IMR-90 (cell line): ENCODE measurements at regions not wholly inside any gene's neighbourhood (a gene's known extent, or its start where the extent isn't known, plus 50 kb on each side); places are given as distances from the start of the nearest gene placed in this dataset.

ENCODE experiments used
- ATAC-seq: fragments of 200-7000 bp; cut with Tn5 transposase; 2 replicates; pipeline ENCODE4 v1.9.1; 2020; ENCODE audit warnings: low read depth, mild to moderate bottlenecking, moderate library complexity
- BruUV-seq: library from RNA; stranded (reverse); fragments of 400-500 nt; replicated peaks from 2 replicates; lab custom pipeline; 2021; lab: Mats Ljungman, UMichigan
- CTCF ChIA-PET: fragments of 300-600 bp; formaldehyde crosslinking; extraction: SDS; loops from one replicate; lab custom pipeline; 2021; ENCODE audit warnings: antibody characterized with exemption; lab: Yijun Ruan, JAX
- POLR2A ChIA-PET: fragments of 300-600 bp; sonication (Branson Sonifier 250); formaldehyde crosslinking; loops from one replicate; lab custom pipeline; 2022; ENCODE audit warnings: antibody characterized with exemption; ENCODE audit not compliant: unreplicated experiment; lab: Charles Lee
- DNase-seq: peaks from one replicate; pipeline ENCODE4 v3.0.0; 2013
- H2AFZ ChIP-seq: replicated peaks from 2 replicates; pipeline ENCODE3; 2013; ENCODE audit warnings: low read length, mild to moderate bottlenecking; ENCODE audit not compliant: poor library complexity
- H2AK5ac ChIP-seq: 2 replicates; pipeline ENCODE4 v1.6.1; 2013; ENCODE audit warnings: low read depth, low read length, inconsistent platforms
- H2AK9ac ChIP-seq: replicated peaks from 2 replicates; pipeline ENCODE3; 2013; ENCODE audit warnings: mild to moderate bottlenecking, low read depth, low read length, moderate library complexity; ENCODE audit not compliant: poor library complexity
- H2BK120ac ChIP-seq: 2 replicates; pipeline ENCODE4 v1.6.1; 2013; ENCODE audit warnings: low read depth, low read length, inconsistent platforms
- H2BK15ac ChIP-seq: 3 replicates; pipeline ENCODE4 v1.6.1; 2013; ENCODE audit warnings: low read depth, low read length, inconsistent platforms
- H2BK20ac ChIP-seq: 2 replicates; pipeline ENCODE4 v1.6.1; 2013; ENCODE audit warnings: low read depth, mild to moderate bottlenecking, inconsistent platforms, low read length, moderate library complexity
- H2BK5ac ChIP-seq: 2 replicates; pipeline ENCODE4 v1.6.1; 2013; ENCODE audit warnings: mild to moderate bottlenecking, low read depth, low read length, inconsistent platforms; ENCODE audit not compliant: poor library complexity, severe bottlenecking
- H3K14ac ChIP-seq: replicated peaks from 2 replicates; pipeline ENCODE4 v1.6.1; 2013; ENCODE audit warnings: low read depth, low read length, inconsistent platforms
- H3K18ac ChIP-seq: 2 replicates; pipeline ENCODE4 v1.6.1; 2013; ENCODE audit warnings: low read depth, low read length, control low read depth
- H3K23ac ChIP-seq: 2 replicates; pipeline ENCODE4 v1.6.1; 2013; ENCODE audit warnings: low read depth, low read length, inconsistent platforms
- H3K27ac ChIP-seq: 2 replicates; pipeline ENCODE4 v1.5.1; 2013; ENCODE audit warnings: mild to moderate bottlenecking, control low read depth, low read length; ENCODE audit not compliant: insufficient read depth
- H3K27me3 ChIP-seq: 2 replicates; pipeline ENCODE4 v1.6.1; 2013; ENCODE audit warnings: low read length; ENCODE audit not compliant: control insufficient read depth, insufficient read depth
- H3K36me3 ChIP-seq: 2 replicates; pipeline ENCODE4 v1.6.1; 2013; ENCODE audit warnings: low read length, mixed read lengths; ENCODE audit not compliant: control insufficient read depth, insufficient read depth
- H3K4ac ChIP-seq: 2 replicates; pipeline ENCODE4 v1.6.1; 2013; ENCODE audit warnings: low read depth, low read length, inconsistent platforms
- H3K4me1 ChIP-seq: 2 replicates; pipeline ENCODE4 v1.6.1; 2013; ENCODE audit warnings: low read length, mixed read lengths; ENCODE audit not compliant: control insufficient read depth, insufficient read depth
- H3K4me2 ChIP-seq: 2 replicates; pipeline ENCODE4 v1.6.1; 2013; ENCODE audit warnings: low read depth, mild to moderate bottlenecking, control low read depth, low read length, moderate library complexity
- H3K4me3 ChIP-seq: 2 replicates; pipeline ENCODE4 v1.5.1; 2013; ENCODE audit warnings: low read depth, mild to moderate bottlenecking, control low read depth, low read length, moderate library complexity; ENCODE audit not compliant: insufficient read depth
- H3K56ac ChIP-seq: 2 replicates; pipeline ENCODE4 v1.6.1; 2013; ENCODE audit warnings: low read length, inconsistent platforms; ENCODE audit not compliant: insufficient read depth; ENCODE audit errors: extremely low read depth
- H3K79me1 ChIP-seq, 2 experiments: 2 replicates each; pipeline ENCODE4 v1.6.1; 2013; ENCODE audit warnings: low read length in 2 of 2, inconsistent platforms in 1 of 2, low read depth in 1 of 2
- H3K9ac ChIP-seq: 2 replicates; pipeline ENCODE4 v1.6.1; 2013; ENCODE audit warnings: low read depth, low read length, control low read depth
- H3K9me1 ChIP-seq: 2 replicates; pipeline ENCODE4 v1.6.1; 2013; ENCODE audit warnings: low read length, inconsistent platforms; ENCODE audit not compliant: insufficient read depth
- H3K9me3 ChIP-seq: 2 replicates; pipeline ENCODE4 v1.6.1; 2013; ENCODE audit warnings: low read length; ENCODE audit not compliant: control insufficient read depth, insufficient read depth
- H4K20me1 ChIP-seq: 2 replicates; pipeline ENCODE4 v1.6.1; 2013; ENCODE audit warnings: low read length, inconsistent platforms; ENCODE audit not compliant: insufficient read depth
- H4K5ac ChIP-seq: 2 replicates; pipeline ENCODE4 v1.6.1; 2013; ENCODE audit warnings: mild to moderate bottlenecking, low read depth, low read length, control low read depth
- H4K8ac ChIP-seq, 2 experiments: 2 replicates each; pipeline ENCODE4 v1.6.1; 2013; ENCODE audit warnings: low read depth in 2 of 2, low read length in 2 of 2, control low read depth in 1 of 2, inconsistent platforms in 1 of 2
- H4K91ac ChIP-seq: 2 replicates; pipeline ENCODE4 v1.6.1; 2013; ENCODE audit warnings: low read depth, low read length, inconsistent platforms; ENCODE audit not compliant: insufficient read depth
- BHLHE40 ChIP-seq: fragments of 150-350 bp; IDR thresholded peaks from 2 replicates; pipeline ENCODE4 v1.6.1; 2016; ENCODE audit warnings: mild to moderate bottlenecking, low read depth, low read length
- CEBPB ChIP-seq: IDR thresholded peaks from 2 replicates; pipeline ENCODE4 v1.6.1; 2012; ENCODE audit warnings: low read depth, low read length, improper control_type of control experiment
- CHD1 ChIP-seq: IDR thresholded peaks from 2 replicates; pipeline ENCODE4 v1.6.1; 2012; ENCODE audit warnings: low read depth, low read length, improper control_type of control experiment
- CTCF ChIP-seq: conservative IDR thresholded peaks from 2 replicates; pipeline ENCODE4 v1.5.1; 2012; ENCODE audit warnings: mild to moderate bottlenecking, low read depth, low read length, improper control_type of control experiment
- ELK1 ChIP-seq: fragments of 150-350 bp; IDR thresholded peaks from 2 replicates; pipeline ENCODE4 v1.6.1; 2016; ENCODE audit warnings: low read depth, mild to moderate bottlenecking, low read length, moderate library complexity, borderline replicate concordance
- FOS ChIP-seq: fragments of 150-350 bp; IDR thresholded peaks from 2 replicates; pipeline ENCODE4 v1.6.1; 2016; ENCODE audit warnings: low read depth, low read length
- MAFK ChIP-seq: IDR thresholded peaks from 2 replicates; pipeline ENCODE4 v1.6.1; 2012; ENCODE audit warnings: low read depth, low read length, improper control_type of control experiment
- MAZ ChIP-seq: IDR thresholded peaks from 2 replicates; pipeline ENCODE4 v1.6.1; 2012; ENCODE audit warnings: low read depth, mild to moderate bottlenecking, low read length, improper control_type of control experiment, moderate library complexity, borderline replicate concordance
- MXI1 ChIP-seq: IDR thresholded peaks from 2 replicates; pipeline ENCODE4 v1.6.1; 2012; ENCODE audit warnings: low read depth, mild to moderate bottlenecking, low read length, moderate library complexity, borderline replicate concordance
- NFE2L2 ChIP-seq: fragments of 150-350 bp; IDR thresholded peaks from 2 replicates; pipeline ENCODE4 v1.6.1; 2016; ENCODE audit warnings: low read depth, mild to moderate bottlenecking, low read length
- POLR2A ChIP-seq: IDR thresholded peaks from 2 replicates; pipeline ENCODE4 v1.6.1; 2012; ENCODE audit warnings: mild to moderate bottlenecking, low read depth, low read length
- RAD21 ChIP-seq: IDR thresholded peaks from 2 replicates; pipeline ENCODE4 v1.6.1; 2012; ENCODE audit warnings: low read length, improper control_type of control experiment
- RCOR1 ChIP-seq: IDR thresholded peaks from 2 replicates; pipeline ENCODE4 v1.6.1; 2012; ENCODE audit warnings: mild to moderate bottlenecking, low read length, improper control_type of control experiment; ENCODE audit not compliant: insufficient replicate concordance
- RFX5 ChIP-seq: IDR thresholded peaks from 2 replicates; pipeline ENCODE4 v1.8.0; 2012; ENCODE audit warnings: low read depth, mild to moderate bottlenecking, low read length, moderate library complexity
- SMC3 ChIP-seq: fragments of 150-350 bp; IDR thresholded peaks from 2 replicates; pipeline ENCODE4 v1.6.1; 2016; ENCODE audit warnings: low read depth, mild to moderate bottlenecking, antibody characterized with exemption, low read length, moderate library complexity
- WGBS, 2 experiments: methylation state at CpG; one replicate each; pipeline versions ENCODE4 v1.1.5 to v1.1.7; 2013; ENCODE audit warnings: missing lambda C conversion rate in 2 of 2; ENCODE audit not compliant: insufficient read length in 1 of 2; ENCODE audit errors: extremely low coverage in 2 of 2; 5-methylcytosine and 5-hydroxymethylcytosine counted together
- dilution Hi-C: fragments of 300-500 bp; cut with HindIII; formaldehyde crosslinking; loops from one replicate; pipeline ENCODE4 v1.14.3; 2018; ENCODE audit warnings: low sequenced_read_pairs; ENCODE audit not compliant: unreplicated experiment
- in situ Hi-C: fragments of 300-500 bp; cut with MboI; formaldehyde crosslinking; loops from 3 replicates; pipeline ENCODE4 v1.14.3; 2019; ENCODE audit warnings: low sequenced_read_pairs, inconsistent platforms, mixed read lengths
- intact Hi-C: fragments of 100-400 bp; cut with micrococcal nuclease; formaldehyde crosslinking; loops from 2 replicates; pipeline ENCODE4 v1.10.0; 2022
- TF ChIP-seq, protein P1 (sequence below): fragments of 150-350 bp; IDR thresholded peaks from 2 replicates; pipeline ENCODE4 v1.6.1; 2017; ENCODE audit warnings: mild to moderate bottlenecking, antibody characterized with exemption, low read length, low read depth

DNA sequence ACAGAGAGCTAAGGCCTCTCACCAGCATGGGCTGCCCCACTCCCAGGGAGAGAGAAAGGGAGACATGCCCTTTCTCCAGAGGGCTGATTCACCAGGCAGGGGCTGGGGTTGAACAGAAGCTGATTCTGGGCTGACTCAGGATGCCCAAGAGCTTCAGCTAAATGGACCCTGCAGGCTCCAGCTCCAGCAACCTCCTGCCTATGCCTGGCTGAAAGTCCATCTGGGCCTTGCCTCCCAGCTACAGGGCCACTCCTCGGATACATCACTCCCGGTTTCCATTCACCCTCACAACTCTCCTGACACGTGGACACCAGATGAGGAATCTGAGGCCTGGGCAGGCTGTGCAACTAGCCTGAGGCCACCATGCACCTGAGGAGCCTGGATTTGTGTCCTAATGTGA, 215.5 kb downstream of the BUD13 start:
- in situ Hi-C loops: no loop called here
- H3K23ac ChIP-seq: no peak overlapping the region
- no peak overlapping the region for H3K18ac ChIP-seq
- H2AK9ac ChIP-seq: no peak overlapping the region
- no peaks in the 10 kb centered on the region for H4K20me1 ChIP-seq
- H3K9me3 ChIP-seq: no peaks in the 10 kb centered on the region
- H4K91ac ChIP-seq: no peak overlapping the region
- ChIA-PET POLR2A (no interaction called here), CTCF (no interaction called here)
- H4K5ac ChIP-seq: no peak overlapping the region
- H2BK20ac ChIP-seq: no peak overlapping the region
- ATAC-seq (no peak), DNase-seq (no peak)
- H2AK5ac ChIP-seq: no peak overlapping the region
- no peak overlapping the region for H2BK120ac ChIP-seq
- H4K8ac ChIP-seq: no peak overlapping the region
- H3K4me2 ChIP-seq: no peak overlapping the region
- WGBS, 2 experiments: 20% methylated on average over 1 of the region's 3 CpGs; no CpG with 5 or more reads in 1 of the 2 experiments
- H3K14ac ChIP-seq: no peak overlapping the region
- no peak overlapping the region for H2BK5ac ChIP-seq
- H2AFZ ChIP-seq: no peak overlapping the region
- intact Hi-C loops: no loop called here
- TF ChIP-seq NFE2L2: no peak
- no peak for TF ChIP-seq CEBPB
- no peak for TF ChIP-seq RCOR1
- no peak for TF ChIP-seq BHLHE40
- TF ChIP-seq ELK1: no peak
- no peak for TF ChIP-seq POLR2A
- no peak for TF ChIP-seq MAZ
- TF ChIP-seq CHD1: no peak
- TF ChIP-seq SMC3: no peak
- no peak for TF ChIP-seq RAD21
- TF ChIP-seq FOS: no peak
- TF ChIP-seq, protein P1, sequence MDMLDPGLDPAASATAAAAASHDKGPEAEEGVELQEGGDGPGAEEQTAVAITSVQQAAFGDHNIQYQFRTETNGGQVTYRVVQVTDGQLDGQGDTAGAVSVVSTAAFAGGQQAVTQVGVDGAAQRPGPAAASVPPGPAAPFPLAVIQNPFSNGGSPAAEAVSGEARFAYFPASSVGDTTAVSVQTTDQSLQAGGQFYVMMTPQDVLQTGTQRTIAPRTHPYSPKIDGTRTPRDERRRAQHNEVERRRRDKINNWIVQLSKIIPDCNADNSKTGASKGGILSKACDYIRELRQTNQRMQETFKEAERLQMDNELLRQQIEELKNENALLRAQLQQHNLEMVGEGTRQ: no peak
- no peak for TF ChIP-seq RFX5
- no peak for TF ChIP-seq MXI1
- no peak for TF ChIP-seq CTCF
- no peak for TF ChIP-seq MAFK
- H3K36me3 ChIP-seq: no peaks in the 10 kb centered on the region
- H3K4ac ChIP-seq: no peak overlapping the region
- H3K9me1 ChIP-seq: 0 out of 2 replicates have a peak, but pooled peaks cover 3% of the 10 kb centered on the region
- no peak overlapping the region for H3K4me3 ChIP-seq
- H3K56ac ChIP-seq: no peak overlapping the region
- no TSS peak for BruUV-seq
- dilution Hi-C loops: no loop called here
- no peaks in the 10 kb centered on the region for H3K79me1 ChIP-seq
- H3K4me1 ChIP-seq: no peaks in the 10 kb centered on the region
- H3K27me3 ChIP-seq: peaks cover 2% of the 10 kb centered on the region; the same call in 1 of the 2 replicates
- no peak overlapping the region for H2BK15ac ChIP-seq
- H3K9ac ChIP-seq: no peak overlapping the region
- H3K27ac ChIP-seq: no peak overlapping the region
